K562 (cell line): ENCODE measurements at regions not wholly inside any gene's neighbourhood (a gene's known extent, or its start where the extent isn't known, plus 50 kb on each side); places are given as distances from the start of the nearest gene placed in this dataset.

Experiments used
- AFF4 ChIP-seq: sonication (generic); formaldehyde crosslinking; IDR thresholded peaks from 2 replicates; pipeline ENCODE4 v1.8.0; 2023; ENCODE audit warnings: mild to moderate bottlenecking, missing genetic modification reagents
- ARID1B ChIP-seq: fragments of 450-650 bp; IDR thresholded peaks from 2 replicates; pipeline ENCODE4 v1.6.1; 2016; ENCODE audit warnings: antibody characterized with exemption, mild to moderate bottlenecking, inconsistent platforms
- BDP1 ChIP-seq: IDR thresholded peaks from 3 replicates; pipeline ENCODE4 v1.6.1; 2011; ENCODE audit not compliant: insufficient read length, insufficient read depth
- CBX2 ChIP-seq: fragments of 200-600 bp; sonication (generic); IDR thresholded peaks from one replicate; pipeline ENCODE4 v1.6.1; 2012; ENCODE audit warnings: mild to moderate bottlenecking, low read length, inconsistent platforms; ENCODE audit not compliant: insufficient read depth, poor library complexity, severe bottlenecking
- CCNT2 ChIP-seq: IDR thresholded peaks from 2 replicates; pipeline ENCODE4 v1.6.1; 2011; ENCODE audit warnings: borderline replicate concordance, low read depth, mild to moderate bottlenecking, moderate library complexity, mixed read lengths, low read length; ENCODE audit not compliant: insufficient read length; ENCODE audit errors: extremely low read depth
- CREB1 ChIP-seq, 2 experiments: sonication (generic) in 1 of 2; formaldehyde crosslinking in 1 of 2; IDR thresholded peaks; 2 replicates each; pipeline versions ENCODE4 v1.6.1 to v1.8.0; 2012 to 2022; ENCODE audit warnings: inconsistent platforms in 1 of 2, mild to moderate bottlenecking in 1 of 2, missing genetic modification reagents in 1 of 2, moderate library complexity in 1 of 2
- ETV5 ChIP-seq: sonication (generic); formaldehyde crosslinking; IDR thresholded peaks from 2 replicates; pipeline ENCODE4 v1.4.0; 2020; ENCODE audit warnings: low read depth, mild to moderate bottlenecking, missing genetic modification reagents
- FOXK1 ChIP-seq: sonication (generic); formaldehyde crosslinking; IDR thresholded peaks from 2 replicates; pipeline ENCODE4 v1.8.0; 2022; ENCODE audit warnings: missing genetic modification reagents, mild to moderate bottlenecking, borderline replicate concordance
- HDAC6 ChIP-seq: IDR thresholded peaks from 2 replicates; pipeline ENCODE4 v1.6.1; 2012; ENCODE audit warnings: low read depth, mild to moderate bottlenecking, control low read depth, inconsistent platforms, low read length, moderate library complexity
- JUND ChIP-seq, 2 experiments: IDR thresholded peaks; 2 replicates in 1 of 2; 3 replicates in 1 of 2; pipeline ENCODE4 v1.6.1; 2011; ENCODE audit warnings: borderline replicate concordance in 2 of 2, low read depth in 2 of 2, low read length in 2 of 2, improper control_type of control experiment in 1 of 2, missing biosample characterization in 1 of 2, missing genetic modification characterization in 1 of 2, missing genetic modification reagents in 1 of 2
- MAZ ChIP-seq, 2 experiments: fragments of 450-650 bp in 1 of 2; sonication (generic) in 1 of 2; formaldehyde crosslinking; IDR thresholded peaks in 1 of 2; conservative IDR thresholded peaks in 1 of 2; 2 replicates each; pipeline versions ENCODE4 v1.4.0 to v1.5.0; 2020; ENCODE audit warnings: mild to moderate bottlenecking in 1 of 2, missing genetic modification reagents in 1 of 2
- PPARD ChIP-seq: fragments of 250-450 bp; sonication (Bioruptor Pico); IDR thresholded peaks from 2 replicates; pipeline ENCODE4 v1.8.0; 2022; ENCODE audit warnings: inconsistent platforms, mild to moderate bottlenecking, moderate library complexity
- SMARCC2 ChIP-seq: fragments of 450-650 bp; IDR thresholded peaks from 2 replicates; pipeline ENCODE4 v1.6.1; 2017; ENCODE audit warnings: antibody characterized with exemption, moderate library complexity, mild to moderate bottlenecking, low read depth
- WHSC1 ChIP-seq: IDR thresholded peaks from one replicate; pipeline ENCODE4 v1.6.1; 2012; ENCODE audit warnings: low read length, control low read depth, inconsistent platforms
- ZBED1 ChIP-seq: IDR thresholded peaks from 2 replicates; pipeline ENCODE4 v1.6.1; 2014
- ZBTB11 ChIP-seq, 3 experiments: fragments of 200-800 bp in 1 of 3; fragments of 250-450 bp in 1 of 3; fragments of 450-650 bp in 1 of 3; sonication (Bioruptor Pico) in 1 of 3; sonication (Bioruptor generic) in 1 of 3; formaldehyde crosslinking in 1 of 3; IDR thresholded peaks; 2 replicates each; pipeline versions ENCODE4 v1.6.1 to v1.8.0; 2016 to 2022; ENCODE audit warnings: mild to moderate bottlenecking in 2 of 3, missing genetic modification characterization in 2 of 3, missing compliant biosample characterization in 1 of 3, moderate library complexity in 1 of 3
- ZNF324 ChIP-seq: fragments of 250-450 bp; sonication (Bioruptor Pico); IDR thresholded peaks from 2 replicates; pipeline ENCODE4 v1.4.0; 2020; ENCODE audit warnings: mild to moderate bottlenecking

GRCh38 chr4:74682567-74683359 lies 111.6 kb downstream of the BTC start (continued):
- no peak for TF ChIP-seq PPARD
- TF ChIP-seq HDAC6: no peak
- TF ChIP-seq MAZ (CRISPR knock-in tag; conservative IDR thresholded peaks at IDR 0.05 in 1 of 2, IDR thresholded peaks at IDR 0.05 in 1 of 2): peak; percentile 31 to 67; a peak in 2 of 4 replicates
- peak; percentile 93 for TF ChIP-seq JUND (IDR thresholded peaks at IDR 0.05; ENCODE audit: borderline replicate concordance, low read depth, low read length)
- peak; percentile 90; the same call in 2 of the 3 replicates for TF ChIP-seq JUND (tag; IDR thresholded peaks at IDR 0.05; ENCODE audit: borderline replicate concordance, low read depth, low read length)
- peak; percentile 90 for TF ChIP-seq SMARCC2
- no peak for TF ChIP-seq AFF4 (CRISPR knock-in tag)
- no peak for TF ChIP-seq ZNF324
- TF ChIP-seq ZBED1: no peak
- no peak for TF ChIP-seq WHSC1
- TF ChIP-seq ETV5 (CRISPR knock-in tag): no peak
- peak in 1 of 3 experiments; percentile 52; a peak in 1 of 6 replicates for TF ChIP-seq ZBTB11 (CRISPR knock-in tag; IDR thresholded peaks at IDR 0.05)
- no peak for TF ChIP-seq CCNT2
- no peak for TF ChIP-seq FOXK1
- TF ChIP-seq ARID1B: peak; percentile 95
- peak; percentile 39; the same call in 1 of the 2 replicates for TF ChIP-seq CREB1 (IDR thresholded peaks at IDR 0.05)
- no peak for TF ChIP-seq CREB1 (CRISPR knock-in tag; IDR thresholded peaks at IDR 0.05)
- TF ChIP-seq BDP1: no peak
- TF ChIP-seq CBX2: no peak
